ENCODE measurements at regions not wholly inside any gene's neighbourhood (a gene's known extent, or its start where the extent isn't known, plus 50 kb on each side); places are given as distances from the start of the nearest gene placed in this dataset.

DNA sequence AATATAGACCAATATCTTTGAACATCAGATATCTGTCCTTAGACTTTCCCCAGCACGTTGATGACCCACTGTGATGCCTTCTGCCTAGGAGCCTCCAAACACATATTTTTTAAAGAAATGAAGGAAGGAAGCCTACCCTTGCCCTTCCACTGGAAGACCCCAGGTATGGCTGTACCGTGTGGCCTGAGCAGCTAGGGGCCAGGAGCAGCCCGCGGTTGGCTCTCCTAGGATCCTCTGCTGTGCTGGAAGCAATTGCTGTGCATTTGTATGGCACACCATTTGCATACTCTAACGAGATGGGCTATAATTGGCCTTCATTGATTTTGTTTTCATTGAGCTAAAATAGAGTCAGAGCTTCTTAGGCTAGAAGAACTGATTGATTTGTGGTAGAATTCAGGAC is 128.8 kb downstream of the GPAT3 start:
- no peak overlapping the region for H3K9ac ChIP-seq (ENCODE audit: low read length)
- no peak overlapping the region for H3K4me2 ChIP-seq (ENCODE audit: low read depth, low read length, poor library complexity, severe bottlenecking)
- H3F3A ChIP-seq (ENCODE audit: insufficient read depth) = no peaks in the 10 kb centered on the region
- H4K20me1 ChIP-seq (ENCODE audit: low read depth, low read length) = no peaks in the 10 kb centered on the region
- TF ChIP-seq, protein P1, sequence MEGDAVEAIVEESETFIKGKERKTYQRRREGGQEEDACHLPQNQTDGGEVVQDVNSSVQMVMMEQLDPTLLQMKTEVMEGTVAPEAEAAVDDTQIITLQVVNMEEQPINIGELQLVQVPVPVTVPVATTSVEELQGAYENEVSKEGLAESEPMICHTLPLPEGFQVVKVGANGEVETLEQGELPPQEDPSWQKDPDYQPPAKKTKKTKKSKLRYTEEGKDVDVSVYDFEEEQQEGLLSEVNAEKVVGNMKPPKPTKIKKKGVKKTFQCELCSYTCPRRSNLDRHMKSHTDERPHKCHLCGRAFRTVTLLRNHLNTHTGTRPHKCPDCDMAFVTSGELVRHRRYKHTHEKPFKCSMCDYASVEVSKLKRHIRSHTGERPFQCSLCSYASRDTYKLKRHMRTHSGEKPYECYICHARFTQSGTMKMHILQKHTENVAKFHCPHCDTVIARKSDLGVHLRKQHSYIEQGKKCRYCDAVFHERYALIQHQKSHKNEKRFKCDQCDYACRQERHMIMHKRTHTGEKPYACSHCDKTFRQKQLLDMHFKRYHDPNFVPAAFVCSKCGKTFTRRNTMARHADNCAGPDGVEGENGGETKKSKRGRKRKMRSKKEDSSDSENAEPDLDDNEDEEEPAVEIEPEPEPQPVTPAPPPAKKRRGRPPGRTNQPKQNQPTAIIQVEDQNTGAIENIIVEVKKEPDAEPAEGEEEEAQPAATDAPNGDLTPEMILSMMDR (IDR thresholded peaks at IDR 0.05; ENCODE audit: insufficient read depth, low read length, poor library complexity, severe bottlenecking) = no peak
- TF ChIP-seq EZH2phosphoT487 (conservative IDR thresholded peaks at IDR 0.05; ENCODE audit: low read length) = no peak
- no peaks in the 10 kb centered on the region for H3K9me2 ChIP-seq (replicated peaks; ENCODE audit: insufficient read depth, low read length)
- no peaks in the 10 kb centered on the region for H3K27me3 ChIP-seq (ENCODE audit: low read length)
- no peaks in the 10 kb centered on the region for H3K36me3 ChIP-seq (ENCODE audit: low read length)
- H3K4me3 ChIP-seq (ENCODE audit: insufficient read depth, low read length, poor library complexity, severe bottlenecking) = no peak overlapping the region
- H3K27ac ChIP-seq (ENCODE audit: low read depth, low read length) = no peak overlapping the region
- no peak overlapping the region for H2AFZ ChIP-seq (ENCODE audit: low read depth, low read length, severe bottlenecking)
- no peaks in the 10 kb centered on the region for H3K9me3 ChIP-seq (ENCODE audit: insufficient read depth, low read length)
- H3K79me2 ChIP-seq (ENCODE audit: insufficient read depth, low read length) = no peaks in the 10 kb centered on the region

DNA sequence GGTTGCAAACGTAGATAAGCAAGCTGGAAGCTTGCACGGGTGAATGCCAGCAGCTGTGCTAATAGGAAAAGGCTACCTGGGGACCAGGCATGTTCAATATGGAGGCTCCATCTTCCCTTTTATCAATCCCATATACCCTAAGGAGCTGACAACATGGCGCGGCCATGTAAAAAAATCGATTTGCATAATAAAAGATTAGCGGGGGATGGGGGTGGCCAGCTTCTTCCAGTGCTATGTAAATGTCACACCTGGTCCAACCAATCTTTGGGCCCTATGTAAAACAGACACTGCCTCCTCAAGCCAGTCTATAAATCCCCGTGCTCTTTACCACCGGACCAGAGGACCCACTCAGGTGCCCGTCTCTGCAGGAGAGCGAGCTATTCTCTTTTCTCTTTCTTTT is 128.2 kb downstream of the GPAT3 start:
- TF ChIP-seq, protein P1 (IDR thresholded peaks at IDR 0.05; ENCODE audit: insufficient read depth, low read length, poor library complexity, severe bottlenecking) = no peak
- no peak for TF ChIP-seq EZH2phosphoT487 (conservative IDR thresholded peaks at IDR 0.05; ENCODE audit: low read length)
- H3K27ac ChIP-seq (ENCODE audit: low read depth, low read length) = no peak overlapping the region
- no peaks in the 10 kb centered on the region for H3K9me3 ChIP-seq (ENCODE audit: insufficient read depth, low read length)
- no peak overlapping the region for H3K4me3 ChIP-seq (ENCODE audit: insufficient read depth, low read length, poor library complexity, severe bottlenecking)
- no peaks in the 10 kb centered on the region for H3F3A ChIP-seq (ENCODE audit: insufficient read depth)
- H3K9me2 ChIP-seq (replicated peaks; ENCODE audit: insufficient read depth, low read length) = no peaks in the 10 kb centered on the region
- no peaks in the 10 kb centered on the region for H3K27me3 ChIP-seq (ENCODE audit: low read length)
- H4K20me1 ChIP-seq (ENCODE audit: low read depth, low read length) = no peaks in the 10 kb centered on the region
- no peaks in the 10 kb centered on the region for H3K79me2 ChIP-seq (ENCODE audit: insufficient read depth, low read length)
- no peak overlapping the region for H3K4me2 ChIP-seq (ENCODE audit: low read depth, low read length, poor library complexity, severe bottlenecking)
- H3K36me3 ChIP-seq (ENCODE audit: low read length) = no peaks in the 10 kb centered on the region
- no peak overlapping the region for H2AFZ ChIP-seq (ENCODE audit: low read depth, low read length, severe bottlenecking)
- no peak overlapping the region for H3K9ac ChIP-seq (ENCODE audit: low read length)

DNA sequence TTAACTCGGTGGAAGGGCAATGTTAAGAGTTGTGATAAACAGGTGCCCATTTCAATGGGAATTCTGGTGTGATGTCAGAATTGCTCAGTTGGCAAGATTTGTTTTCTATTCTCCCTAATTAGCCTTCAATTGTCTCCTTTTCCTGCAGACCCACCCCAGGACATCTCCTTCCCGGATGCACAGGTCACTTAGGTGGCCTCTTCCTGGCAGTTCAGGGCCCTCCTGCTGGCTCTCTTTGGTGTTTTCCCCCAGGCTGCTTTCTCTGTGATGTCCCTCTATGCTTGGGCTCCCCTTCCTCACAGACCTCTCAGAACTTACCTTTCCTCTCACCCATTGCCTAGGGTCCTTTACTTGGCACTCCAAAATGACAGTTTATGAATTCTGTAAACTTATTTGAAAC is 126.3 kb downstream of the GPAT3 start:
- Histone ChIP-seq H3K9me2 (replicated peaks; ENCODE audit: insufficient read depth, low read length) (no peaks in the 10 kb centered on the region), H3K79me2 (ENCODE audit: insufficient read depth, low read length) (no peaks in the 10 kb centered on the region), H3K36me3 (ENCODE audit: low read length) (no peaks in the 10 kb centered on the region), H3K4me2 (ENCODE audit: low read depth, low read length, poor library complexity, severe bottlenecking) (no peak overlapping the region), H3K27ac (ENCODE audit: low read depth, low read length) (no peak overlapping the region), H2AFZ (ENCODE audit: low read depth, low read length, severe bottlenecking) (no peak overlapping the region), H3K4me3 (ENCODE audit: insufficient read depth, low read length, poor library complexity, severe bottlenecking) (no peak overlapping the region), H3K9ac (ENCODE audit: low read length) (no peak overlapping the region), H3K27me3 (ENCODE audit: low read length) (no peaks in the 10 kb centered on the region), H3K9me3 (ENCODE audit: insufficient read depth, low read length) (no peaks in the 10 kb centered on the region), H4K20me1 (ENCODE audit: low read depth, low read length) (no peaks in the 10 kb centered on the region), H3F3A (ENCODE audit: insufficient read depth) (no peaks in the 10 kb centered on the region)
- TF ChIP-seq, protein P1 (IDR thresholded peaks at IDR 0.05; ENCODE audit: insufficient read depth, low read length, poor library complexity, severe bottlenecking) = no peak
- TF ChIP-seq EZH2phosphoT487 (conservative IDR thresholded peaks at IDR 0.05; ENCODE audit: low read length) = no peak

Data from SU-DHL-6 (cell line).